GM18951 (cell line): ENCODE measurements at regions not wholly inside any gene's neighbourhood (a gene's known extent, or its start where the extent isn't known, plus 50 kb on each side); places are given as distances from the start of the nearest gene placed in this dataset.
"Not testable (repeated sequence)": the region's sequence is repeated elsewhere in the genome, so short reads cannot be mapped to it uniquely, and the experiment has no call there.

Source experiments
- POLR2A ChIP-seq: IDR thresholded peaks from 4 replicates; pipeline ENCODE4 v1.6.1; 2011; ENCODE audit warnings: mild to moderate bottlenecking; ENCODE audit not compliant: insufficient read length, insufficient read depth; ENCODE audit errors: extremely low read depth
- in situ Hi-C: fragments of 300-500 bp; cut with MboI; formaldehyde crosslinking; loops from one replicate; pipeline ENCODE4 v1.12.0; 2022; ENCODE audit warnings: low sequenced_read_pairs, mixed read lengths, inconsistent platforms; ENCODE audit not compliant: unreplicated experiment

- TF ChIP-seq POLR2A: no peak
- in situ Hi-C loops: no loop called here
Measured at GRCh38 chr16:76857402-76857801, 333.6 kb upstream of the MON1B start.

GRCh38 chr16:76862901-76863300, 328.1 kb upstream of the MON1B start:
- TF ChIP-seq POLR2A: no peak
- in situ Hi-C loops: no loop called here

GRCh38 chr16:76866994-76867393, 324.0 kb upstream of the MON1B start:
- TF ChIP-seq POLR2A: no peak

GRCh38 chr16:76875898-76876297, 315.1 kb upstream of the MON1B start:
- in situ Hi-C loops: no loop called here
- TF ChIP-seq POLR2A: no peak

More at GRCh38 chr16:76866994-76867393, 324.0 kb upstream of the MON1B start:
- in situ Hi-C loops: no loop called here

GRCh38 chr16:76879420-76879819, 311.6 kb upstream of the MON1B start:
- TF ChIP-seq POLR2A: no peak
- in situ Hi-C loops: no loop called here

- in situ Hi-C loops: not testable (repeated sequence)
Measured at GRCh38 chr16:76880523-76880922, 310.5 kb upstream of the MON1B start.

GRCh38 chr16:76882105-76882504, 308.9 kb upstream of the MON1B start:
- no peak for TF ChIP-seq POLR2A
- in situ Hi-C loops: no loop called here

- no peak for TF ChIP-seq POLR2A
Measured at GRCh38 chr16:76883076-76883475, 307.9 kb upstream of the MON1B start.

GRCh38 chr16:76885776-76886537, 305.0 kb upstream of the MON1B start:
- TF ChIP-seq POLR2A: no peak
- in situ Hi-C loops: no loop called here

More at GRCh38 chr16:76883076-76883475, 307.9 kb upstream of the MON1B start:
- in situ Hi-C loops: no loop called here

- in situ Hi-C loops: no loop called here
- TF ChIP-seq POLR2A: no peak
Measured at GRCh38 chr16:76897816-76898215, 293.2 kb upstream of the MON1B start.

GRCh38 chr16:76899767-76900166, 291.2 kb upstream of the MON1B start:
- TF ChIP-seq POLR2A: no peak
- in situ Hi-C loops: no loop called here

- in situ Hi-C loops: no loop called here
Measured at GRCh38 chr16:76900285-76901263, 290.4 kb upstream of the MON1B start.

GRCh38 chr16:76906552-76906951, 284.4 kb upstream of the MON1B start:
- no peak for TF ChIP-seq POLR2A
- in situ Hi-C loops: no loop called here

More at GRCh38 chr16:76900285-76901263, 290.4 kb upstream of the MON1B start:
- TF ChIP-seq POLR2A: no peak

GRCh38 chr16:76910931-76911330, 280.1 kb upstream of the MON1B start:
- in situ Hi-C loops: no loop called here
- TF ChIP-seq POLR2A: no peak

GRCh38 chr16:76913046-76913445, 277.9 kb upstream of the MON1B start:
- in situ Hi-C loops: no loop called here
- no peak for TF ChIP-seq POLR2A
